ENCODE measurements at regions not wholly inside any gene's neighbourhood (a gene's known extent, or its start where the extent isn't known, plus 50 kb on each side); places are given as distances from the start of the nearest gene placed in this dataset.
"Not testable (repeated sequence)": the region's sequence is repeated elsewhere in the genome, so short reads cannot be mapped to it uniquely, and the experiment has no call there.

GRCh38 chr5:7265776-7266175 is 130.2 kb upstream of the ADCY2 start:
- H4K5ac ChIP-seq (ENCODE audit: insufficient read length, low read depth, low read length); FAIRE-seq; H2BK120ac ChIP-seq (replicated peaks; ENCODE audit: low read depth, low read length): not testable (repeated sequence)

GRCh38 chr5:7268722-7269121 is 127.2 kb upstream of the ADCY2 start:
- CTCF ChIA-PET (ENCODE audit: partially characterized antibody); H4K91ac ChIP-seq (replicated peaks; ENCODE audit: insufficient read length, low read length): not testable (repeated sequence)

More at GRCh38 chr5:7265776-7266175, 130.2 kb upstream of the ADCY2 start:
- H3K23ac ChIP-seq (ENCODE audit: insufficient read length); H3K14ac ChIP-seq (ENCODE audit: insufficient read length); H3K9me3 ChIP-seq (ENCODE audit: insufficient read depth in 2 of 2, low read depth in 1 of 2, low read length in 1 of 2); CTCF ChIA-PET (ENCODE audit: partially characterized antibody); H2BK20ac ChIP-seq (ENCODE audit: low read length); H2AFZ ChIP-seq (ENCODE audit: low read length); H4K8ac ChIP-seq (ENCODE audit: extremely low read depth, insufficient read depth, low read length); H3K27ac ChIP-seq (ENCODE audit: low read depth, low read length); H3K18ac ChIP-seq (ENCODE audit: extremely low read depth, low read length); H3K79me2 ChIP-seq (ENCODE audit: control insufficient read depth in 1 of 2, insufficient read depth in 2 of 2, low read length in 2 of 2); H3K56ac ChIP-seq (replicated peaks; ENCODE audit: insufficient read length, low read depth, low read length); H3K4me1 ChIP-seq (replicated peaks in 1 of 4; ENCODE audit: control insufficient read depth in 3 of 4, insufficient read depth in 4 of 4, low read length in 3 of 4); H3K4me2 ChIP-seq (ENCODE audit: insufficient read depth in 1 of 2, low read depth in 2 of 2, low read length in 2 of 2); H4K20me1 ChIP-seq (replicated peaks in 1 of 2; ENCODE audit: control insufficient read depth in 1 of 2, insufficient read depth in 2 of 2, low read length in 2 of 2); DNase-seq (ENCODE audit: low read depth in 1 of 2, low spot score in 2 of 2); H2BK5ac ChIP-seq (ENCODE audit: low read depth, low read length); H3K4ac ChIP-seq (replicated peaks; ENCODE audit: insufficient read length, low read depth, low read length); H2BK12ac ChIP-seq (ENCODE audit: low read depth, low read length); H3K9ac ChIP-seq (replicated peaks in 1 of 4; ENCODE audit: extremely low read depth in 1 of 4, low read depth in 3 of 4, low read length in 3 of 4); H3K79me1 ChIP-seq (ENCODE audit: low read depth, low read length); H4K91ac ChIP-seq (replicated peaks; ENCODE audit: insufficient read length, low read length); H2AK5ac ChIP-seq (ENCODE audit: low read depth, low read length); H3K4me3 ChIP-seq (ENCODE audit: extremely low read depth in 1 of 4, insufficient read depth in 2 of 4, low read depth in 3 of 4, low read length in 4 of 4); H3K27me3 ChIP-seq (replicated peaks in 1 of 4; ENCODE audit: control insufficient read depth in 3 of 4, extremely low read depth in 1 of 4, insufficient read depth in 3 of 4, low read length in 3 of 4); H2BK15ac ChIP-seq (ENCODE audit: low read length); H3K23me2 ChIP-seq (ENCODE audit: low read depth, low read length): not testable (repeated sequence)
- H3K36me3 ChIP-seq (ENCODE audit: control insufficient read depth in 2 of 4, insufficient read depth in 4 of 4, low read length in 3 of 4) = peaks cover 0 to 23% (median 4%) of the 10 kb centered on the region in 4 experiments; a peak in 5 of 8 replicates
- 85% methylated on average over 13 of the region's 17 CpGs; no CpG with 5 or more reads in 1 of the 2 experiments for WGBS, 2 experiments (ENCODE audit: extremely low coverage in 1 of 2, insufficient coverage in 1 of 2, insufficient read length in 1 of 2, insufficient replicate concordance in 2 of 2, low coverage in 1 of 2, low lambda C conversion rate in 2 of 2, missing lambda C conversion rate in 1 of 2)
- POLR2A ChIA-PET (ENCODE audit: partially characterized antibody) = interaction anchor here (1.1 kb wide), 1 partner anchor 55 kb away, joined by 3 read pairs; no protein-coding TSS in a partner anchor

More at GRCh38 chr5:7268722-7269121, 127.2 kb upstream of the ADCY2 start:
- H3K18ac ChIP-seq (ENCODE audit: extremely low read depth, low read length); DNase-seq (ENCODE audit: low read depth in 1 of 2, low spot score in 2 of 2); H2AFZ ChIP-seq (ENCODE audit: low read length); H3K4me2 ChIP-seq (ENCODE audit: insufficient read depth in 1 of 2, low read depth in 2 of 2, low read length in 2 of 2); H2BK5ac ChIP-seq (ENCODE audit: low read depth, low read length); H3K4me1 ChIP-seq (replicated peaks in 1 of 4; ENCODE audit: control insufficient read depth in 3 of 4, insufficient read depth in 4 of 4, low read length in 3 of 4); H4K8ac ChIP-seq (ENCODE audit: extremely low read depth, insufficient read depth, low read length); H3K27me3 ChIP-seq (replicated peaks in 1 of 4; ENCODE audit: control insufficient read depth in 3 of 4, extremely low read depth in 1 of 4, insufficient read depth in 3 of 4, low read length in 3 of 4); H3K4me3 ChIP-seq (ENCODE audit: extremely low read depth in 1 of 4, insufficient read depth in 2 of 4, low read depth in 3 of 4, low read length in 4 of 4); H4K20me1 ChIP-seq (replicated peaks in 1 of 2; ENCODE audit: control insufficient read depth in 1 of 2, insufficient read depth in 2 of 2, low read length in 2 of 2); H2BK15ac ChIP-seq (ENCODE audit: low read length); H3K56ac ChIP-seq (replicated peaks; ENCODE audit: insufficient read length, low read depth, low read length); H2AK5ac ChIP-seq (ENCODE audit: low read depth, low read length); H3K14ac ChIP-seq (ENCODE audit: insufficient read length); H2BK12ac ChIP-seq (ENCODE audit: low read depth, low read length); FAIRE-seq; H2BK20ac ChIP-seq (ENCODE audit: low read length); H3K79me2 ChIP-seq (ENCODE audit: control insufficient read depth in 1 of 2, insufficient read depth in 2 of 2, low read length in 2 of 2); H3K27ac ChIP-seq (ENCODE audit: low read depth, low read length); H3K9ac ChIP-seq (replicated peaks in 1 of 4; ENCODE audit: extremely low read depth in 1 of 4, low read depth in 3 of 4, low read length in 3 of 4); H4K5ac ChIP-seq (ENCODE audit: insufficient read length, low read depth, low read length); H3K23me2 ChIP-seq (ENCODE audit: low read depth, low read length); H3K79me1 ChIP-seq (ENCODE audit: low read depth, low read length); H3K4ac ChIP-seq (replicated peaks; ENCODE audit: insufficient read length, low read depth, low read length); H3K23ac ChIP-seq (ENCODE audit: insufficient read length); H2BK120ac ChIP-seq (replicated peaks; ENCODE audit: low read depth, low read length): not testable (repeated sequence)
- POLR2A ChIA-PET (ENCODE audit: partially characterized antibody) = interaction anchor here (1.6 to 1.9 kb wide), 2 partner anchors 126 to 129 kb away, joined by 5 to 8 read pairs; no protein-coding TSS in a partner anchor
- Histone ChIP-seq H3K9me3 (ENCODE audit: insufficient read depth in 2 of 2, low read depth in 1 of 2, low read length in 1 of 2) (peaks cover 12 to 16% of the 10 kb centered on the region in 2 experiments; a peak in 3 of 4 replicates), H3K36me3 (ENCODE audit: control insufficient read depth in 2 of 4, insufficient read depth in 4 of 4, low read length in 3 of 4) (peaks cover 0 to 20% (median 5%) of the 10 kb centered on the region in 4 experiments; a peak in 4 of 8 replicates)
- WGBS, 2 experiments (ENCODE audit: extremely low coverage in 1 of 2, insufficient coverage in 1 of 2, insufficient read length in 1 of 2, insufficient replicate concordance in 2 of 2, low coverage in 1 of 2, low lambda C conversion rate in 2 of 2, missing lambda C conversion rate in 1 of 2) = 46% methylated on average over 2 of the region's 9 CpGs; no CpG with 5 or more reads in 1 of the 2 experiments

All from H1 (cell line).